ENCODE measurements at regions not wholly inside any gene's neighbourhood (a gene's known extent, or its start where the extent isn't known, plus 50 kb on each side); places are given as distances from the start of the nearest gene placed in this dataset.

- Histone ChIP-seq H3K9ac (ENCODE audit: insufficient read length, low read depth) (no peak overlapping the region), H3K9me3 (ENCODE audit: insufficient read depth, low read length) (no peaks in the 10 kb centered on the region), H3K4me3 (ENCODE audit: insufficient read length, low read depth) (no peak overlapping the region), H3K36me3 (ENCODE audit: insufficient read depth, insufficient read length, low read length) (no peaks in the 10 kb centered on the region), H3K27me3 (ENCODE audit: insufficient read depth, insufficient read length) (no peaks in the 10 kb centered on the region), H3K4me1 (ENCODE audit: insufficient read depth, insufficient read length) (no peaks in the 10 kb centered on the region)
- TF ChIP-seq ZNF274 (IDR thresholded peaks at IDR 0.05; ENCODE audit: low read depth, low read length) (no peak), YY1 (IDR thresholded peaks at IDR 0.05; ENCODE audit: insufficient read depth, insufficient read length) (no peak), SUZ12 (IDR thresholded peaks at IDR 0.05; ENCODE audit: extremely low read depth, insufficient read depth, insufficient read length) (no peak)
- DNase-seq (ENCODE audit: low read depth, low spot score): peak; percentile 28
These were observed 267.1 kb upstream of the FZD8 start for GRCh38 chr10:35909121-35909720.

GRCh38 chr10:35908451-35908850 is 266.4 kb upstream of the FZD8 start:
- H3K9me3 ChIP-seq (ENCODE audit: insufficient read depth, low read length): no peaks in the 10 kb centered on the region
- no peaks in the 10 kb centered on the region for H3K36me3 ChIP-seq (ENCODE audit: insufficient read depth, insufficient read length, low read length)
- H3K4me3 ChIP-seq (ENCODE audit: insufficient read length, low read depth): no peak overlapping the region
- H3K27me3 ChIP-seq (ENCODE audit: insufficient read depth, insufficient read length): no peaks in the 10 kb centered on the region
- H3K9ac ChIP-seq (ENCODE audit: insufficient read length, low read depth): no peak overlapping the region
- no peaks in the 10 kb centered on the region for H3K4me1 ChIP-seq (ENCODE audit: insufficient read depth, insufficient read length)
- no peak for DNase-seq (ENCODE audit: low read depth, low spot score)
- TF ChIP-seq YY1 (IDR thresholded peaks at IDR 0.05; ENCODE audit: insufficient read depth, insufficient read length) (no peak), ZNF274 (IDR thresholded peaks at IDR 0.05; ENCODE audit: low read depth, low read length) (no peak), SUZ12 (IDR thresholded peaks at IDR 0.05; ENCODE audit: extremely low read depth, insufficient read depth, insufficient read length) (no peak)

GRCh38 chr10:35907548-35907947 is 265.5 kb upstream of the FZD8 start:
- Histone ChIP-seq H3K4me1 (ENCODE audit: insufficient read depth, insufficient read length) (no peaks in the 10 kb centered on the region), H3K9ac (ENCODE audit: insufficient read length, low read depth) (no peak overlapping the region), H3K4me3 (ENCODE audit: insufficient read length, low read depth) (no peak overlapping the region), H3K27me3 (ENCODE audit: insufficient read depth, insufficient read length) (no peaks in the 10 kb centered on the region), H3K9me3 (ENCODE audit: insufficient read depth, low read length) (no peaks in the 10 kb centered on the region), H3K36me3 (ENCODE audit: insufficient read depth, insufficient read length, low read length) (no peaks in the 10 kb centered on the region)
- no peak for DNase-seq (ENCODE audit: low read depth, low spot score)
- no peak for TF ChIP-seq ZNF274 (IDR thresholded peaks at IDR 0.05; ENCODE audit: low read depth, low read length)
- no peak for TF ChIP-seq SUZ12 (IDR thresholded peaks at IDR 0.05; ENCODE audit: extremely low read depth, insufficient read depth, insufficient read length)
- no peak for TF ChIP-seq YY1 (IDR thresholded peaks at IDR 0.05; ENCODE audit: insufficient read depth, insufficient read length)

GRCh38 chr10:35906155-35906554 is 264.1 kb upstream of the FZD8 start:
- no peak for DNase-seq (ENCODE audit: low read depth, low spot score)
- no peaks in the 10 kb centered on the region for H3K9me3 ChIP-seq (ENCODE audit: insufficient read depth, low read length)
- TF ChIP-seq ZNF274 (IDR thresholded peaks at IDR 0.05; ENCODE audit: low read depth, low read length) (no peak), SUZ12 (IDR thresholded peaks at IDR 0.05; ENCODE audit: extremely low read depth, insufficient read depth, insufficient read length) (no peak), YY1 (IDR thresholded peaks at IDR 0.05; ENCODE audit: insufficient read depth, insufficient read length) (no peak)

GRCh38 chr10:35903021-35903420 is 260.9 kb upstream of the FZD8 start:
- Histone ChIP-seq H3K9ac (ENCODE audit: insufficient read length, low read depth) (no peak overlapping the region), H3K9me3 (ENCODE audit: insufficient read depth, low read length) (no peaks in the 10 kb centered on the region), H3K4me3 (ENCODE audit: insufficient read length, low read depth) (no peak overlapping the region), H3K4me1 (ENCODE audit: insufficient read depth, insufficient read length) (peaks cover 3% of the 10 kb centered on the region), H3K27me3 (ENCODE audit: insufficient read depth, insufficient read length) (no peaks in the 10 kb centered on the region), H3K36me3 (ENCODE audit: insufficient read depth, insufficient read length, low read length) (no peaks in the 10 kb centered on the region)
- DNase-seq (ENCODE audit: low read depth, low spot score): no peak
- TF ChIP-seq YY1 (IDR thresholded peaks at IDR 0.05; ENCODE audit: insufficient read depth, insufficient read length) (no peak), ZNF274 (IDR thresholded peaks at IDR 0.05; ENCODE audit: low read depth, low read length) (no peak), SUZ12 (IDR thresholded peaks at IDR 0.05; ENCODE audit: extremely low read depth, insufficient read depth, insufficient read length) (no peak)

More at GRCh38 chr10:35906155-35906554, 264.1 kb upstream of the FZD8 start:
- Histone ChIP-seq H3K4me3 (ENCODE audit: insufficient read length, low read depth) (no peak overlapping the region), H3K4me1 (ENCODE audit: insufficient read depth, insufficient read length) (no peaks in the 10 kb centered on the region), H3K27me3 (ENCODE audit: insufficient read depth, insufficient read length) (no peaks in the 10 kb centered on the region), H3K9ac (ENCODE audit: insufficient read length, low read depth) (no peak overlapping the region), H3K36me3 (ENCODE audit: insufficient read depth, insufficient read length, low read length) (no peaks in the 10 kb centered on the region)

- H3K27me3 ChIP-seq (ENCODE audit: insufficient read depth, insufficient read length): no peaks in the 10 kb centered on the region
- no peaks in the 10 kb centered on the region for H3K9me3 ChIP-seq (ENCODE audit: insufficient read depth, low read length)
- H3K4me3 ChIP-seq (ENCODE audit: insufficient read length, low read depth): no peak overlapping the region
- H3K9ac ChIP-seq (ENCODE audit: insufficient read length, low read depth): no peak overlapping the region
- no peaks in the 10 kb centered on the region for H3K36me3 ChIP-seq (ENCODE audit: insufficient read depth, insufficient read length, low read length)
- peaks cover 3% of the 10 kb centered on the region for H3K4me1 ChIP-seq (ENCODE audit: insufficient read depth, insufficient read length)
- TF ChIP-seq YY1 (IDR thresholded peaks at IDR 0.05; ENCODE audit: insufficient read depth, insufficient read length) (no peak), SUZ12 (IDR thresholded peaks at IDR 0.05; ENCODE audit: extremely low read depth, insufficient read depth, insufficient read length) (no peak), ZNF274 (IDR thresholded peaks at IDR 0.05; ENCODE audit: low read depth, low read length) (no peak)
- DNase-seq (ENCODE audit: low read depth, low spot score): no peak
These were observed 256.8 kb upstream of the FZD8 start for GRCh38 chr10:35898716-35899440.

- peaks cover 3% of the 10 kb centered on the region for H3K4me1 ChIP-seq (ENCODE audit: insufficient read depth, insufficient read length)
- H3K36me3 ChIP-seq (ENCODE audit: insufficient read depth, insufficient read length, low read length): no peaks in the 10 kb centered on the region
- TF ChIP-seq YY1 (IDR thresholded peaks at IDR 0.05; ENCODE audit: insufficient read depth, insufficient read length) (no peak), SUZ12 (IDR thresholded peaks at IDR 0.05; ENCODE audit: extremely low read depth, insufficient read depth, insufficient read length) (no peak), ZNF274 (IDR thresholded peaks at IDR 0.05; ENCODE audit: low read depth, low read length) (no peak)
- no peak for DNase-seq (ENCODE audit: low read depth, low spot score)
- H3K27me3 ChIP-seq (ENCODE audit: insufficient read depth, insufficient read length): no peaks in the 10 kb centered on the region
- H3K4me3 ChIP-seq (ENCODE audit: insufficient read length, low read depth): no peak overlapping the region
- H3K9me3 ChIP-seq (ENCODE audit: insufficient read depth, low read length): no peaks in the 10 kb centered on the region
- H3K9ac ChIP-seq (ENCODE audit: insufficient read length, low read depth): no peak overlapping the region
These were observed 253.9 kb upstream of the FZD8 start for GRCh38 chr10:35896001-35896400.

All from NT2/D1 (cell line).